ACHN (cell line): ENCODE measurements at regions not wholly inside any gene's neighbourhood (a gene's known extent, or its start where the extent isn't known, plus 50 kb on each side); places are given as distances from the start of the nearest gene placed in this dataset.
"Not testable (repeated sequence)": the region's sequence is repeated elsewhere in the genome, so short reads cannot be mapped to it uniquely, and the experiment has no call there.

Experiments
- DNase-seq: peaks from one replicate; pipeline ENCODE4 v3.0.0-alpha.2; 2015
- in situ Hi-C: cut with HindIII; loops from 2 replicates; pipeline ENCODE4 v1.10.0; 2017; ENCODE audit warnings: low sequenced_read_pairs, low pct_ligation_motif_present, low pct_unique_long_range_greater_than_20kb

GRCh38 chr16:18161224-18161623, 175.3 kb downstream of the NPIPA8 start:
- DNase-seq, in situ Hi-C loops: not testable (repeated sequence)

- DNase-seq, in situ Hi-C loops: not testable (repeated sequence)
Measured at GRCh38 chr16:18159185-18159584, 177.4 kb downstream of the NPIPA8 start.

DNA sequence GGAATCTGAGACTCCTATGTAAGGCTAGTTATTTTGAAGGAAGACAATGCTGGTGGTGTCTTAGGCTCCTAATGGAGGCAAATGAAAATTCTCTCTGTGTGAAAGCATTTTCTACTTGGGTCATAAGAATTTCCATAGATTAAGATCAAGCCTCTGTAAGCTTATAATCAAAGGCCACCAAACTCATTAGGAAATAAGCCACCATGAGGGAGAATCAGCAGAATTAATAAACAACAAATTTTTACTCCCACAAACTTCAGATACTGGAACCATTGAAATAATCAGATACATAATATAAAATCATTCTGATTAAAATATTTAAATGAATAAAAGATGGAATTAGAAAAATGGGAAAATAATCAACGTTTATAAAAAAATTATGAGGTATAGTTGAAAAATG, 178.7 kb downstream of the NPIPA8 start:
- in situ Hi-C loops, DNase-seq: not testable (repeated sequence)

GRCh38 chr16:18152832-18153231, 183.7 kb downstream of the NPIPA8 start:
- DNase-seq, in situ Hi-C loops: not testable (repeated sequence)

DNA sequence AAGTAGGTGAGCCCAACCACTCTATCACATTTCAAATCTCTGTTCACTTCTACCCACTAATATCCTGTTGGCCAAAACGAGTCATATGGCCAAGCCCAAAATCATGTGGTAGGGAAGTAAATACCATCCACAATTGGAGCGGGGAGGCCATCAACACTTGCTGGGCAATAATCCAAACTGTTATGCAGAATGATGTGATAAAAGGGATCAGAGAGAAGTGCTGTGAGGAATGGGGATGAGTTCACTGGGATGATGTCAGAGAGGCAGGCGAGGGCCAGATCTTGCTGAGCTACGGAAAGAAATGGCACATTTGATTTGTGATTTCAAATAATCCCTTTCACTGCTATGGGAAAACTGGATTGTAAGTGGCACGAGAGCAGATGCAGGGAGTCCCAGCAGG, 188.4 kb downstream of the NPIPA8 start:
- in situ Hi-C loops, DNase-seq: not testable (repeated sequence)

- in situ Hi-C loops, DNase-seq: not testable (repeated sequence)
Measured at GRCh38 chr16:18146601-18147142, 189.9 kb downstream of the NPIPA8 start.

- in situ Hi-C loops, DNase-seq: not testable (repeated sequence)
Measured at GRCh38 chr16:18142066-18142465, 194.5 kb downstream of the NPIPA8 start.

DNA sequence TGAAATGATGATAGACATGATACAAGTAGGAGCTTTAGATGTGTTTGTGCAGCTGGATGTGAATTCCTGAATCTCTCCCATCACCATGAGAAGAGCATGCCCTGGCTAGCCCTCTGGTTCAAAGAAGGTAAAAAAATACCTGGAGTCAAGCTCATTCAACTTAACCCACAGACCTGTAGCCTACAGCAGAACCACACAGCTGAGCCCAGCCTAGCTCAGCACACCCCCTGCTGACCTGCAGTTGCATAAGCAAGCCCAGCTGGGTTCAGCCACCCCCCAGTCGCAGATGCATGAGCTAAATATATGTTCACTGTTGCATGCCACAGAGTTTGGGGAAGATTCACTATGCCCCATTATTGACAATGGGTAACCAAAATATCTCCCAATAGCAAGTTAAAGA, 200.2 kb downstream of the NPIPA8 start:
- in situ Hi-C loops, DNase-seq: not testable (repeated sequence)

- in situ Hi-C loops, DNase-seq: not testable (repeated sequence)
Measured at GRCh38 chr16:18135024-18135423, 201.5 kb downstream of the NPIPA8 start.

GRCh38 chr16:18131587-18131986, 204.9 kb downstream of the NPIPA8 start:
- in situ Hi-C loops, DNase-seq: not testable (repeated sequence)

DNA sequence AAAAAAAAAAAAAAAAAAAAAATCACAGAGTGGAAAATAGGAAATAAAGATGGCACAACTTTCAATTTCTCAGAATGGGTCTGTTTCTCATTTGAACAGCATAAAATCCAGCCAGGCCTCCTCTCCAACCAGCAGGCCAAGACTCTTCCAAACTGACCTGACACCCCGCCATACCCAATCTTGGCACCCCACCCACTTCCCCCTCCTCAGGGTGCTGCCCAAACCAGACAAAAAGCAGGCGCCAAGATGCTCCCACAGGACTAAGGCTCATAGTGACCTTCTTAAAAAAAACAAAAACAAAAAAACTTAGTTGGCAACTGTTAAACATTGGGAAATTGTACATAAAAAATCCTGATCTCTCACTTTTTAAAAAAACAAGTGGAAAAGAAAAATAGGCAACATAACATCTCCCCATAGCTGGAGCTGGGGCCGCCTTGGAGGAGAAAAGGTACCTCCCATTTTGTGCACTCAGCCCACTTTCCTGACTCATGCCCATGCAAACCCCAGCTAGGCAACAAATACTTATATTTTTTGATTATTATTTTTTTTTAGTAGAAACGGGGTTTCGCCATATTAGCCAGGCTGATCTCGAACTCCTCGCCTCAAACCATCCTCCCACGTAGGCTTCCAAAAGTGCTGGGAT, 205.9 kb downstream of the NPIPA8 start:
- DNase-seq, in situ Hi-C loops: not testable (repeated sequence)

DNA sequence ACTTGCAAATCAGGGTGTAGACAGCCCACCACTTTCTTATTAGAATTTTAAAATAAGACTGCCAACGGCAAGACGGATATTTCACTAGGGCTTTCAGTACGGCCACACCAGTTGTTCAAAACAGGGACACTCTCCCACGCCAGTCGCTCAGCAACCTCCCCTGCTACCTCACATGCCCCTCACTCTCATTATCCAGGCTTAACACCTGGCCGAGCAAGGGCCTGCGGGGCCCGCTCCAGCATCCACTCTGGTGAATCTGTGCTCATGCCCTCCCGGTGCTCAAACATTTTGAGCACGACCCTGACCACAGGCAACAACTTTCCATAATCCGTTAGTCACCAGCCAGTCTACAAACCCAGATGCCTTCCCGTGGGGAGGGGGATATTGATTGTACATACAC, 209.5 kb downstream of the NPIPA8 start:
- in situ Hi-C loops, DNase-seq: not testable (repeated sequence)

DNA sequence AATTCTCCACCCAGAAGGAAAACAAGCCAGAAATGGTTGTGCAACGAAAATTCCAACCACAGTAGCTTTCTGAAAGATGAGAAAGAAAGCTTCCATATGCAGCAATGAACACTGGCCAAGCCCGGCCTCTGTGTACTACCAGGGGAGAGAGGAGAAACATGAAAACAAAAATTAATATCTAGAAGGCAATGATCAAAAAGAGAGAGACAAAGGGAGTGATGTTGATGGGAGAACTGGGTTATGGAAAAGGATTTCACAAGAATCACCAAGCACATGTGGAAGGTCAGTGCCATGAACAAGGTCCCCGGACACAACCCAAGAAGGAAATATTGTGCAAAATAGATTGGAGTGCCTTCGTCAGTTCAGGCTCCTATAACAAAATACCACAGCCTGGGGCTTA, 217.4 kb downstream of the NPIPA8 start:
- DNase-seq, in situ Hi-C loops: not testable (repeated sequence)

GRCh38 chr16:18118684-18119083, 217.9 kb downstream of the NPIPA8 start:
- in situ Hi-C loops, DNase-seq: not testable (repeated sequence)

DNA sequence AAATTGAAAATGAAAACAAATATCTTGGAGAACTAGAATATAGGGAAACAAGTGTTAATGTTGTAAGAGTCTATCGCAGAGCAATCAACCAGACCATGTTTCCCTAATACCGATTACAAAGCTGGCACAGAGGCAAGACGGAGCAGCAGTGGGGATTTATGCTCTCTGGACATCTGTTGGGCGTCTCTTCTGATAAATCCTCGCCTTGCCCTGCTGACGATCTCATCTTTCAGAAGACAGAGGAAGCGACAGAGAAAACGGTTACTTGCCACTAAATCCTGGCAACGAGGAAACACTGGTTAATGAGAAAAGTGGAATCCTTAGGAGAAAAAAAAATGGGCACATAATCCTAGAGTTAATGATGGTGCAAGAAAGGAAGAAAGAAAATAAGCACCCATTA, 218.5 kb downstream of the NPIPA8 start:
- in situ Hi-C loops, DNase-seq: not testable (repeated sequence)

DNA sequence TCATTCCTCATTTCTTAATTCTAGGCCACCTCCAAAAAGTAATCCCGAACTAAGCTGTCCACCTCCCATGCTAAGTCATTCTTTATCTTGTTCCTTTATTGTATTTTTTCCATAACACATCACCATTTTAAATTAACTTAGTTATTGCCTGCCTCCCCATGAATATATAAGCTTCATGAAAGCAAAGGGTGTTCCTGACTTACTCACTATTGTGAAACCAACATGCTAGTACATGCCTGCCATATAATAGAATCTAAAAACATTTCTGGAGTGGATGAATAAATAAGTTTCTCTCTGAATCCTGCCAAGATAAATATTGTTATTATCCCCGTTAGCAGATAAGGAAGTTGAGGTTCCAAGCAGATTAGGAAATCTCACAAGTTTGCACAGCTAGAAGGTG, 232.1 kb downstream of the NPIPA8 start:
- in situ Hi-C loops, DNase-seq: not testable (repeated sequence)

DNA sequence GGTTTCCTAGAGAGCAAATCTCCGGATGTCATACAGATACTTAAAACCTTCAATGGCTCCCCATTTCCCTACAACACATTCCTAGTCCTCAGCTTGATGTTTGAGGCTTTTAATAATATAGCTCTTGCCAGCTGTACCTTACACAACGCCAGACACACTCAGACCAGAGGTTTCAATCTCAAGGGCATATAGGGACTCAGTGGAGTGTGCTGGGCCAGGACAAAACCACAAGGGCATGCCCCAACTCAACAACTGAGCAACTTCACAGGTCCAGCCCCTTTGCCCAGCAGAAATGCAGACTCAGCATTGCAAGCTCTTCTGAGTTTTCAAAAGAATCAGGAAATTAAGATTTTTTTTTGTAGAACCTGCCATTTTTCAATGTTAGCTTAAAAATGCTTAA, 235.5 kb downstream of the NPIPA8 start:
- DNase-seq, in situ Hi-C loops: not testable (repeated sequence)

DNA sequence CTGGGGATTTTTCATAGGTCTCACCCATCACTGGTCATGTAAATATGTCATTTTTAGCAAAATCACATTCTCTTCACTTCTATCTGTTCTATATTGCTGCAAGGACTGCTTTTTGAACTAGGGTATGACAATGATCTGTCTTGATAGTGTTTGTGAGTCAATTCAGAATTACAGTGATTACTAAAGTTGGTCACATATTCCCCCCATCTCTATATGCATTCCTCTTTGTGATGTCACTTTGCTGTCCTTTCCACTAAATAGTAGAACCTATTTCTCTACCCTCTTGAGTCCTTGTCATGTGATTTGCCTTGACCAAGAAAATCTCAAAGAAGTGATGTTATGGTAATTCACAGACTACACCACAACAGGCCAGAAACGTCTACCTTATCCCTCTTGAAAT, 243.9 kb downstream of the NPIPA8 start:
- in situ Hi-C loops: not testable (repeated sequence)

DNA sequence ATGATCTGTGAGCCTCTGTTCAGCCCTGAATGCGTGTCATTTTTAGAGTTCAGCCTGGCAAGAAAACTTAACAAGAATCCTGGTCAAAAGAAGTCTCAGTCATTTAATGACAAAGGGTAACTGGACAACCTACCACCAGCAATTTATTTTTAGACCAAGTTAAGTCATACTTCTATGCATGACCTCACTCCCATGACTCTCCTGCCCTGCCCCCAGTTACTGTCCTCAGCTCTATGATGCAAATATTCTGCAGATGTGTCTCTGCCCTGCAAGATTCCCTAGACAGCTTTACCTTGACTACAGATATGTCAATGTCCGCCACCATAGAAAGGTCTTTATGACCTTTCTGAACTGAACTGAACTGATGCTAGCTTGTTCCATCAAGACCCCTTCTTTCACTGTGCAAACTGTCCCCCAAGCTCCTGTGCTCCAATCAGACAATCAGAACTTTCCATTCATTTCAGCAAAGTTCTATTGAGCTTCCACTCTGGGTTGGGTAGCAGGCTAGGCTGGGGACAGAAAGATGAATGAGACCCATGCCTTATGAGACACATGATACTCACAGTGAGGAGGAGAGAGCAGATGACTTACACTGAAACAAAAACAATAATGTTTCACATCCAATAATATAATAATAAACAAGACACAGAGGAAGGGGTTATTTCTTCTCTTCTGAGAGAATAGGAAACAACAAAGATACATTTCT, 255.7 kb downstream of the NPIPA8 start:
- DNase-seq, in situ Hi-C loops: not testable (repeated sequence)

More for the DNA sequence above, 243.9 kb downstream of the NPIPA8 start:
- DNase-seq: not testable (repeated sequence)
